MG63 (cell line): ENCODE measurements at regions not wholly inside any gene's neighbourhood (a gene's known extent, or its start where the extent isn't known, plus 50 kb on each side); places are given as distances from the start of the nearest gene placed in this dataset.

Experiments
- DNase-seq: peaks from one replicate; pipeline ENCODE4 v3.0.0-alpha.2; 2020
- H3K27me3 ChIP-seq: fragments of 250-450 bp; sonication (Bioruptor Pico); 2 replicates; pipeline ENCODE4 v1.5.1; 2020; ENCODE audit warnings: mild to moderate bottlenecking, moderate library complexity
- H3K36me3 ChIP-seq: fragments of 250-450 bp; sonication (Bioruptor Pico); 2 replicates; pipeline ENCODE4 v1.5.1; 2020; ENCODE audit warnings: mild to moderate bottlenecking, moderate library complexity
- H3K4me3 ChIP-seq: fragments of 250-450 bp; sonication (Bioruptor Pico); 2 replicates; pipeline ENCODE4 v1.5.1; 2020; ENCODE audit warnings: mild to moderate bottlenecking, moderate library complexity
- H3K9me3 ChIP-seq: fragments of 250-450 bp; sonication (Bioruptor Pico); 2 replicates; pipeline ENCODE4 v1.5.1; 2020; ENCODE audit warnings: mild to moderate bottlenecking, moderate library complexity

- peak overlapping the region; percentile 25 for H3K4me3 ChIP-seq
- H3K36me3 ChIP-seq = no peaks in the 10 kb centered on the region
- peak; percentile 89 for DNase-seq
- H3K27me3 ChIP-seq = no peaks in the 10 kb centered on the region
- no peaks in the 10 kb centered on the region for H3K9me3 ChIP-seq
Measured at GRCh38 chr2:163347982-163348856, 387.6 kb downstream of the FIGN start.

GRCh38 chr2:163345795-163346573, 389.8 kb downstream of the FIGN start:
- Histone ChIP-seq H3K36me3 (no peaks in the 10 kb centered on the region), H3K9me3 (no peaks in the 10 kb centered on the region), H3K4me3 (no peak overlapping the region), H3K27me3 (no peaks in the 10 kb centered on the region)
- peak; percentile 2 for DNase-seq

- no peaks in the 10 kb centered on the region for H3K27me3 ChIP-seq
- DNase-seq = no peak
Measured at GRCh38 chr2:163343316-163343715, 392.5 kb downstream of the FIGN start.

GRCh38 chr2:163341426-163341825, 394.4 kb downstream of the FIGN start:
- H3K4me3 ChIP-seq = no peak overlapping the region
- no peak for DNase-seq
- no peaks in the 10 kb centered on the region for H3K9me3 ChIP-seq
- no peaks in the 10 kb centered on the region for H3K27me3 ChIP-seq
- H3K36me3 ChIP-seq = no peaks in the 10 kb centered on the region

More at GRCh38 chr2:163343316-163343715, 392.5 kb downstream of the FIGN start:
- Histone ChIP-seq H3K4me3 (no peak overlapping the region), H3K36me3 (no peaks in the 10 kb centered on the region), H3K9me3 (no peaks in the 10 kb centered on the region)

GRCh38 chr2:163338270-163338669, 397.5 kb downstream of the FIGN start:
- H3K4me3 ChIP-seq = no peak overlapping the region
- no peak for DNase-seq
- no peaks in the 10 kb centered on the region for H3K9me3 ChIP-seq
- H3K36me3 ChIP-seq = no peaks in the 10 kb centered on the region
- no peaks in the 10 kb centered on the region for H3K27me3 ChIP-seq

- H3K4me3 ChIP-seq = no peak overlapping the region
- no peaks in the 10 kb centered on the region for H3K9me3 ChIP-seq
- no peaks in the 10 kb centered on the region for H3K27me3 ChIP-seq
Measured at GRCh38 chr2:163324677-163325076, 411.1 kb downstream of the FIGN start.

GRCh38 chr2:163319006-163319405, 416.8 kb downstream of the FIGN start:
- no peak overlapping the region for H3K4me3 ChIP-seq
- no peaks in the 10 kb centered on the region for H3K36me3 ChIP-seq
- H3K27me3 ChIP-seq = no peaks in the 10 kb centered on the region
- H3K9me3 ChIP-seq = no peaks in the 10 kb centered on the region
- peak; percentile 7 for DNase-seq

More at GRCh38 chr2:163324677-163325076, 411.1 kb downstream of the FIGN start:
- DNase-seq = no peak
- no peaks in the 10 kb centered on the region for H3K36me3 ChIP-seq

GRCh38 chr2:163314712-163315111, 421.1 kb downstream of the FIGN start:
- no peak for DNase-seq
- H3K36me3 ChIP-seq = no peaks in the 10 kb centered on the region
- H3K4me3 ChIP-seq = no peak overlapping the region
- H3K9me3 ChIP-seq = no peaks in the 10 kb centered on the region
- H3K27me3 ChIP-seq = no peaks in the 10 kb centered on the region

- Histone ChIP-seq H3K27me3 (no peaks in the 10 kb centered on the region), H3K4me3 (no peak overlapping the region), H3K9me3 (no peaks in the 10 kb centered on the region), H3K36me3 (no peaks in the 10 kb centered on the region)
- DNase-seq = no peak
Measured at GRCh38 chr2:163312713-163313112, 423.1 kb downstream of the FIGN start.

- Histone ChIP-seq H3K4me3 (no peak overlapping the region), H3K9me3 (no peaks in the 10 kb centered on the region), H3K27me3 (no peaks in the 10 kb centered on the region), H3K36me3 (no peaks in the 10 kb centered on the region)
- DNase-seq = no peak
Measured at GRCh38 chr2:163306647-163307046, 429.2 kb downstream of the FIGN start.

GRCh38 chr2:163302141-163302540, 433.7 kb downstream of the FIGN start:
- H3K27me3 ChIP-seq = no peaks in the 10 kb centered on the region
- no peaks in the 10 kb centered on the region for H3K9me3 ChIP-seq
- no peak for DNase-seq
- no peaks in the 10 kb centered on the region for H3K36me3 ChIP-seq
- no peak overlapping the region for H3K4me3 ChIP-seq

GRCh38 chr2:163291790-163292189, 444.0 kb downstream of the FIGN start:
- Histone ChIP-seq H3K27me3 (no peaks in the 10 kb centered on the region), H3K36me3 (no peaks in the 10 kb centered on the region), H3K9me3 (no peaks in the 10 kb centered on the region), H3K4me3 (no peak overlapping the region)
- no peak for DNase-seq

GRCh38 chr2:163281717-163282116, 443.1 kb upstream of the KCNH7 start:
- Histone ChIP-seq H3K9me3 (no peaks in the 10 kb centered on the region), H3K4me3 (no peak overlapping the region), H3K27me3 (no peaks in the 10 kb centered on the region), H3K36me3 (no peaks in the 10 kb centered on the region)
- DNase-seq = no peak

GRCh38 chr2:163269374-163270021, 430.9 kb upstream of the KCNH7 start:
- Histone ChIP-seq H3K36me3 (no peaks in the 10 kb centered on the region), H3K9me3 (0 out of 2 replicates have a peak, but pooled peaks cover 2% of the 10 kb centered on the region), H3K27me3 (no peaks in the 10 kb centered on the region), H3K4me3 (no peak overlapping the region)
- DNase-seq = peak; percentile 1

- Histone ChIP-seq H3K9me3 (peaks cover 2% of the 10 kb centered on the region; the same call in 1 of the 2 replicates), H3K27me3 (no peaks in the 10 kb centered on the region), H3K4me3 (no peak overlapping the region), H3K36me3 (no peaks in the 10 kb centered on the region)
- peak; percentile 1 for DNase-seq
Measured at GRCh38 chr2:163266772-163267171, 428.2 kb upstream of the KCNH7 start.

GRCh38 chr2:163265562-163265961, 427.0 kb upstream of the KCNH7 start:
- DNase-seq = no peak
- no peak overlapping the region for H3K4me3 ChIP-seq
- H3K36me3 ChIP-seq = no peaks in the 10 kb centered on the region
- H3K9me3 ChIP-seq = peaks cover 2% of the 10 kb centered on the region; the same call in 1 of the 2 replicates
- H3K27me3 ChIP-seq = no peaks in the 10 kb centered on the region

- H3K9me3 ChIP-seq = peaks cover 2% of the 10 kb centered on the region; the same call in 1 of the 2 replicates
- H3K27me3 ChIP-seq = no peaks in the 10 kb centered on the region
- no peak overlapping the region for H3K4me3 ChIP-seq
- no peaks in the 10 kb centered on the region for H3K36me3 ChIP-seq
- peak; percentile 50 for DNase-seq
Measured at GRCh38 chr2:163264341-163264740, 425.8 kb upstream of the KCNH7 start.
